ENCODE measurements at regions not wholly inside any gene's neighbourhood (a gene's known extent, or its start where the extent isn't known, plus 50 kb on each side); places are given as distances from the start of the nearest gene placed in this dataset.

DNA sequence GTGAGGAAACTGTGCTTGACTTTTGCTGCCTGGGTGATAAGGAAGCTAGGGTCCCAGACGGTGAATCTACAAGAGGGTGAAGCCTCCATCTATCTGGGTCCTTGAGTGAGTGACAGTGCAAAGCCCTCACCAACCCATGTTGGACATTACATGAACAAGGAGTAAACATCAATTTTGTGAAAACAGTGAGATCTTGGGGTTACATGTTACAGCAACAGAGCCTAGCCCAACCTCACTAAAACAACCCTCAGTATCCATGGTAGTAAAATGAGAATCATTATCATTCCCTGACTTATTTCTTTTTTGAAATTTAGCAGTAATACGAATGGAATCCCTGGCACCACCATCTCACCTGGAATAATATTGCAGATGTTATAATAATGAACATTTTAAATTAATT lies 103.4 kb downstream of the TSN start:
- H3K4me3 ChIP-seq = no peak overlapping the region
- H3K27ac ChIP-seq = no peak overlapping the region

DNA sequence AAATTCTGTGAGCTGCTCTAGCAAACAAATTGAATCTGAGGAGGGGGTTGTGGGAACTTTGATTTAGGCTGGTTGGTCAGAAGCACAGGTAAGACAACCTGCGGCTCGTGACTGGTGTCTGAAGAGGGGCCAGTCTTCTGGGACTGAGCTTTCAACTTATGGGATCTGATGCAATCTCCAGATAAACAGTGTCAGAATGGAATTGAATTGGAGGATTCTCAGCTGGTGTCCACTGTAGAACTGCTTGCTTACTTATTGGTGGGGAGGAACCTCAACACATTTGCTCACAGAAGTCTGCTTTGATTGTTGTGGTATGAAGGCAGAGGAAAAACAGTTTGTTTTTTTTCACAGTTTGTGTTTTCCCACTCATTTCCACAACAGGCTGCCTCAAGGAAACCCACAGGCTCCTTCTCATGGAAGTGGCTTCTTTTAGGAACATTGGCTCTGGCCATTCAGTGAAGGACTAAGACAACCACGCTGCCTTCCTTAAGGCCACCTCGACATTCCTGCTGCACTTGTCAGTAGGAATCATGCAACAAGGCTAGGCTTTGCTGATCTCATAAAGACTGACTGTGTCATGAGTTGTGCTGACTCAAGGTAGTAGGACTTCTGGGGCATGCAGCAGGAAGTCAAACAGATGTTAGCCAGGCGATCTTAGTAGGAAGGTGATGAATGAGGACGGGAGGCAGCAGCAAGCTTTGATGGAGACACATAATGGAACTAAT lies 104.7 kb downstream of the TSN start:
- no peak overlapping the region for H3K4me3 ChIP-seq

GRCh38 chr2:121860758-121861227 lies 105.3 kb downstream of the TSN start:
- no peak overlapping the region for H3K27ac ChIP-seq
- H3K4me3 ChIP-seq = no peak overlapping the region

More for the DNA sequence above, 104.7 kb downstream of the TSN start:
- H3K27ac ChIP-seq = no peak overlapping the region

GRCh38 chr2:121862286-121862685 lies 106.8 kb downstream of the TSN start:
- Histone ChIP-seq H3K27ac (no peak overlapping the region), H3K4me3 (no peak overlapping the region)

DNA sequence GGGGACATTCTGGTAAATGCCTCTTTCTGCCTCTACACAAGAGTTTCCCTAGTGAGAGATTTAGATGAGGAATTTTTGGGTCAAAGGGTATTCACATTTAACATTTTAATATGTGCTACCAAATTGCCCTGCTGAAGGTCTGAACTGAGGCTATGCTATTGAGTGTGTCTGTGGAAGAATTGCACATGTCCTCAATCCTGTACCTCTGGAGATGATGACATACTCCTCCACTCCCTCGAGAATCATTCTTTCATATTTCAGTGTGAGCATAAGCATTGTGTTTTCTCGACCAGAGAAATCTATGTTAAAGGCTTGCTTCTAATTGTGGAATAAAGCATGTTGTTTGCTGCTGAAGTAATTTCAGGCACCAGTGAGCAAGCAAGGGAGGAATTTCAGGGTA lies 110.5 kb downstream of the TSN start:
- no peak overlapping the region for H3K4me3 ChIP-seq
- H3K27ac ChIP-seq = no peak overlapping the region

GRCh38 chr2:121866789-121867188 lies 111.3 kb downstream of the TSN start:
- no peak overlapping the region for H3K27ac ChIP-seq

GRCh38 chr2:121868652-121869051 lies 113.2 kb downstream of the TSN start:
- H3K27ac ChIP-seq = no peak overlapping the region
- H3K4me3 ChIP-seq = no peak overlapping the region

More at GRCh38 chr2:121866789-121867188, 111.3 kb downstream of the TSN start:
- H3K4me3 ChIP-seq = no peak overlapping the region

GRCh38 chr2:121869363-121869762 lies 113.9 kb downstream of the TSN start:
- Histone ChIP-seq H3K27ac (no peak overlapping the region), H3K4me3 (no peak overlapping the region)

- no peak overlapping the region for H3K27ac ChIP-seq
- H3K4me3 ChIP-seq = no peak overlapping the region
Observed at GRCh38 chr2:121869873-121870272, 114.4 kb downstream of the TSN start.

- H3K27ac ChIP-seq = no peak overlapping the region
- no peak overlapping the region for H3K4me3 ChIP-seq
Observed at GRCh38 chr2:121872651-121873050, 117.2 kb downstream of the TSN start.

- Histone ChIP-seq H3K27ac (no peak overlapping the region), H3K4me3 (no peak overlapping the region)
Observed at GRCh38 chr2:121873864-121874263, 118.4 kb downstream of the TSN start.

- Histone ChIP-seq H3K4me3 (no peak overlapping the region), H3K27ac (peak overlapping the region in 1 of 21 experiments; percentile 16)
Observed at GRCh38 chr2:121875585-121876185, 120.2 kb downstream of the TSN start.

- no peak overlapping the region for H3K4me3 ChIP-seq
- H3K27ac ChIP-seq = no peak overlapping the region
Observed at GRCh38 chr2:121877366-121877765, 121.9 kb downstream of the TSN start.

DNA sequence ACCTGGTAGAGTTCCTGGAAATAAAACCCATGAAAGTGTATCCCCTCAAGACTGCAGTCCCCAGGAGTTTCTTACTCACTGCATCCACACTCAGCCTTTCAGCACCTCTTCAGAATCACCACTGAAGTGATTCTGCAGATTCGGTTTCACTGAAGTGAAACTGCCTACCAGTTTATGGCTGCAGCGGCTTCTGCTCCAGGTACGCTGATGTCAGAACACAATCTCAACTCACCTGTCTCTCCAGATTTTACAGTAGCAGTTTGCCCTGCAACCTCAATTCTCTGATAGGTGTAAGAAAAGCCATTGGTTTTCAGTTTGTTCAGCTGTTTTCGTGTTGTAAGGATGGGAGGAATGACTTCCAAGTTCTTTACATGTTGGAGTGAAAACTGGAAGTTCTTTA lies 124.8 kb downstream of the TSN start:
- no peak overlapping the region for H3K27ac ChIP-seq
- no peak overlapping the region for H3K4me3 ChIP-seq

DNA sequence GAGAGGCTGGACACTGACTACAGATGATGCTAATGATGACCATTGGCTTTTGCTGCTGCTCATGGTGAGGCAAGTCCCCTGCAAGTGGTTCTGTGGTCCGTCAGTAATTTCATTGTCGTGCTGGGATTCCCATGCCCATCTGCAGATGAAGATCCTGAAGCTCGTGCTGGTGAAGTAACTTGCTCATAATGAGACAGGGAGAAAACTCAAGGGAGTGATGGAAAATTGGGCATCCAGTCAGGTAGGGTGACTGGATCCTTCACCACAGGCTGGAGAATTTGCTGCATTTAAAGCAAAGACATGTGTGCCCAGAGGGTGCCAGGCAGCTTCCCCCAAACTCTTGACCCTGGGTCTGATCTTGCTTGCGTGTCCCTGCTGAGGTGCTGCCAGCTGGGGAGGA lies 125.6 kb downstream of the TSN start:
- H3K27ac ChIP-seq = no peak overlapping the region

GRCh38 chr2:121881950-121882349 lies 126.5 kb downstream of the TSN start:
- H3K4me3 ChIP-seq = no peak overlapping the region
- no peak overlapping the region for H3K27ac ChIP-seq

More for the DNA sequence above, 125.6 kb downstream of the TSN start:
- no peak overlapping the region for H3K4me3 ChIP-seq

DNA sequence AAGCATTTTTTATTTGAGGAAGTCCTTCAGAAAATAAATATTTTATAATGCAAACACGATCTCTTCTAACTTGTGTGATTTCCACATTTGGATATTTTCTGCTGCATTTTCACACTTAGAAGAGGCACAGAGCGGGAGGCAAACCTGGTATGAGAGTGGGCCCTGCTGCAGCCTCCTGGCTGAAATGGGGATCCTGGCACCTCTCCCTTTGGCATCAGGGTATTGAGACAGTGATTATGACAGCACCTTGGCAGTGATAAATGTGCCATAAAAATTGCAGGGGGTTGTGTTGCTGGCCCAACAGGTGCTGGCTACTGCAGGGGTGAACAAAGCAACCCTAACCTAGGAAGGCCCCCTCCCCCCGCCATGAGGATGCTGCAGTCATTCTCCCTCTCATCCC lies 128.6 kb downstream of the TSN start:
- Histone ChIP-seq H3K27ac (no peak overlapping the region), H3K4me3 (no peak overlapping the region)

DNA sequence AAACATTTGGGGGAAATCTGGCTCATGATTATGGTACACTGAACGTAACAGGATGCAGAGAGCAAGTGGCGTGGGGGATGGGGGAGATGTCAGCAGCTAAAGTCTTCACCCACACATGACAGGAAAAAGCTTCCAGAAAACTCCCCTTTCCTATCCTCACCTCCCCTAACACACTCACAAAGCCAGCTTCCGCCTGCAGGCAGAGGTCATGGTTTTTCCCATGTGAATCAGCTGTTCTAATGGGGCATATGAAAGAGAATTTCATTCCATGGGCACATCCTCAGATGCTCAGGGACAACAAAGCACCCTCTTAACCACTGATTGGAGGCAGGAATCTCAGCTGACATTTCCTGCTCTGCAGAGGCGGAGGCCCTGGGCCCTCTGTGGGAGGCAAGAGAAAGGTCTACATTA lies 129.1 kb downstream of the TSN start:
- Histone ChIP-seq H3K27ac (no peak overlapping the region), H3K4me3 (no peak overlapping the region)

GRCh38 chr2:121886059-121886458 lies 130.6 kb downstream of the TSN start:
- Histone ChIP-seq H3K27ac (no peak overlapping the region), H3K4me3 (no peak overlapping the region)

DNA sequence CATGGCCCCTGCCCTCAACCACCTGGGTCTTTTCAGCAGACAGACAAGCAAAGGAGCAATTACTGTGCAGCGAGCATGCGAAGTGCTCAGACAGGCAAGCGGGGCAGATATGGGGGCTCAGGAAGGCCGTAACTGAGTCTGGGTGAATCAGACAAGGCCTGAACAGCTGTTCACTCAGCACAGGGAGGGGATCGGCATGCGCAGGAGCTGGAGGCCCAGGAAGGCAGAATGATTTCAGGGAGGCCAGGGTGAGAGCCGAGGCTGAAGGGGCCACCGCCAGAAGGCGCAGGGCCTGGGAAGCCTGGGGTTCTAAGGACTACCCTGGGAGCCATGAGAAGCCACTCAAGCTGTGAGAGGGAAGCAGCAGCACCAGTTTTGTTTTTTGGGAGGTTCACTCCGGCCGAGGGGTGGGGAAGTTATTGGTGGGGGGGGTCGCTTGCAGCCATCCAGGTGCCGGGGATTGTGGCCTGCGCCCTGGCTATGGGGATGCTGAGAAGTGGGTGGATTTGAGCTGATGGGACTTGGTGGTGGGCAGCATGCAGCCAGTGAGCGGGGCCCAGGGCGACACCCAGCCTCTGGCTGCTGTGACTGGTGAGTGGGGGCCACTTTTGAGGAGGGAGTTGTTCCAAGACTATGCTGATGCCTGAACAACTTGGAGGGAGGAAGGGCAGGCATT lies 132.2 kb downstream of the TSN start:
- Histone ChIP-seq H3K4me3 (no peak overlapping the region), H3K27ac (no peak overlapping the region)

GRCh38 chr2:121888189-121888557 lies 132.7 kb downstream of the TSN start:
- no peak overlapping the region for H3K4me3 ChIP-seq
- no peak overlapping the region for H3K27ac ChIP-seq
